CMK (cell line): ENCODE measurements at regions not wholly inside any gene's neighbourhood (a gene's known extent, or its start where the extent isn't known, plus 50 kb on each side); places are given as distances from the start of the nearest gene placed in this dataset.
"Not testable (repeated sequence)": the region's sequence is repeated elsewhere in the genome, so short reads cannot be mapped to it uniquely, and the experiment has no call there.

Experiments
- DNase-seq: peaks from one replicate; pipeline ENCODE4 v3.0.0-alpha.2; 2010; ENCODE audit warnings: low read depth

GRCh38 chr9:71364186-71364955, 242.9 kb upstream of the TRPM3 start:
- no peak for DNase-seq

- no peak for DNase-seq
Measured at GRCh38 chr9:71363286-71363961, 242.0 kb upstream of the TRPM3 start.

GRCh38 chr9:71361357-71361756, 239.9 kb upstream of the TRPM3 start:
- DNase-seq, result no peak

GRCh38 chr9:71357346-71357745, 235.9 kb upstream of the TRPM3 start:
- DNase-seq, result no peak

GRCh38 chr9:71355884-71356283, 234.5 kb upstream of the TRPM3 start:
- DNase-seq, result no peak

GRCh38 chr9:71353720-71354119, 232.3 kb upstream of the TRPM3 start:
- DNase-seq, result no peak

- no peak for DNase-seq
Measured at GRCh38 chr9:71352837-71353236, 231.4 kb upstream of the TRPM3 start.

- DNase-seq, result no peak
Measured at GRCh38 chr9:71349218-71349617, 227.8 kb upstream of the TRPM3 start.

GRCh38 chr9:71333321-71333720, 211.9 kb upstream of the TRPM3 start:
- DNase-seq, result no peak

- no peak for DNase-seq
Measured at GRCh38 chr9:71331603-71332002, 210.2 kb upstream of the TRPM3 start.

- DNase-seq, result no peak
Measured at GRCh38 chr9:71329873-71330272, 208.5 kb upstream of the TRPM3 start.

GRCh38 chr9:71326360-71326759, 204.9 kb upstream of the TRPM3 start:
- DNase-seq, result no peak

- no peak for DNase-seq
Measured at GRCh38 chr9:71323357-71323756, 201.9 kb upstream of the TRPM3 start.

- no peak for DNase-seq
Measured at GRCh38 chr9:71322311-71322710, 200.9 kb upstream of the TRPM3 start.

- DNase-seq, result no peak
Measured at GRCh38 chr9:71308454-71308853, 187.0 kb upstream of the TRPM3 start.

GRCh38 chr9:71306134-71306533, 184.7 kb upstream of the TRPM3 start:
- DNase-seq, result no peak

- DNase-seq, result no peak
Measured at GRCh38 chr9:71303351-71303750, 181.9 kb upstream of the TRPM3 start.

GRCh38 chr9:71302776-71303175, 181.4 kb upstream of the TRPM3 start:
- no peak for DNase-seq

- no peak for DNase-seq
Measured at GRCh38 chr9:71295928-71296327, 174.5 kb upstream of the TRPM3 start.

GRCh38 chr9:71286146-71286545, 164.7 kb upstream of the TRPM3 start:
- no peak for DNase-seq

- DNase-seq, result peak; percentile 4
Measured at GRCh38 chr9:71285191-71285656, 163.8 kb upstream of the TRPM3 start.

- not testable (repeated sequence) for DNase-seq
Measured at GRCh38 chr9:71282116-71282515, 160.7 kb upstream of the TRPM3 start.

- DNase-seq, result no peak
Measured at GRCh38 chr9:71279151-71279739, 157.8 kb upstream of the TRPM3 start.
